Suprapubic skin (tissue), 3 donors: ENCODE measurements at regions not wholly inside any gene's neighbourhood (a gene's known extent, or its start where the extent isn't known, plus 50 kb on each side); places are given as distances from the start of the nearest gene placed in this dataset.

ENCODE experiments used
- EP300 ChIP-seq: sonication (generic); formaldehyde crosslinking; IDR thresholded peaks from one replicate; pipeline ENCODE4 v1.6.1; 2017; ENCODE audit warnings: antibody characterized with exemption
- POLR2A ChIP-seq, 2 donors: fragments of 450-650 bp; IDR thresholded peaks; one replicate each; pipeline ENCODE4 v1.6.1; 2017; ENCODE audit warnings: antibody characterized with exemption in 2 of 2, mild to moderate bottlenecking in 2 of 2, moderate library complexity in 2 of 2
- TF ChIP-seq, protein P1 (sequence below), 2 donors: fragments of 200-600 bp in 1 of 2; fragments of 450-650 bp in 1 of 2; sonication (generic) in 1 of 2; IDR thresholded peaks; one replicate each; pipeline ENCODE4 v1.5.1; 2016 to 2019; ENCODE audit warnings: antibody characterized with exemption in 2 of 2, mild to moderate bottlenecking in 1 of 2, moderate library complexity in 1 of 2

DNA sequence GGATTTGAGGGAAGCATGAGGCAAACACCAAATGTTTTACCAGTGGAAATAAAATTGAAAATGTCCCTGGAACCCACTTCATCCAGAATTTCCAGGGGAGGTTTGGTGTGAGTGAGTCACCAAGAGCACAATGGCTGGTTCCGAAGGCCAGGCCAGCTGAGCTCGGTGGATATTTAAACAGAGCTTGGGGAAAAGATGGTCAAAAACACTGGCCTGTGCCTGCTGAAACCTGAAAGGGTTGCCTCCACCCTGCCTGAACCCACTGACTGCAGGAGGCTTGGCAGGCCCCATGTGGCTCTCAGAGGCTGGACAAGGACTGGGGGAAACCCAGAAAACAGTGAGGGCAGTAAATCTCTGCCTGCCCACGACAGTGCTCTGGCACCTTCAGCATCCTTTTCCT is 93.9 kb downstream of the TTC32 start:
- no peak for TF ChIP-seq EP300
- TF ChIP-seq POLR2A (IDR thresholded peaks at IDR 0.05) = no peak
- TF ChIP-seq, protein P1, sequence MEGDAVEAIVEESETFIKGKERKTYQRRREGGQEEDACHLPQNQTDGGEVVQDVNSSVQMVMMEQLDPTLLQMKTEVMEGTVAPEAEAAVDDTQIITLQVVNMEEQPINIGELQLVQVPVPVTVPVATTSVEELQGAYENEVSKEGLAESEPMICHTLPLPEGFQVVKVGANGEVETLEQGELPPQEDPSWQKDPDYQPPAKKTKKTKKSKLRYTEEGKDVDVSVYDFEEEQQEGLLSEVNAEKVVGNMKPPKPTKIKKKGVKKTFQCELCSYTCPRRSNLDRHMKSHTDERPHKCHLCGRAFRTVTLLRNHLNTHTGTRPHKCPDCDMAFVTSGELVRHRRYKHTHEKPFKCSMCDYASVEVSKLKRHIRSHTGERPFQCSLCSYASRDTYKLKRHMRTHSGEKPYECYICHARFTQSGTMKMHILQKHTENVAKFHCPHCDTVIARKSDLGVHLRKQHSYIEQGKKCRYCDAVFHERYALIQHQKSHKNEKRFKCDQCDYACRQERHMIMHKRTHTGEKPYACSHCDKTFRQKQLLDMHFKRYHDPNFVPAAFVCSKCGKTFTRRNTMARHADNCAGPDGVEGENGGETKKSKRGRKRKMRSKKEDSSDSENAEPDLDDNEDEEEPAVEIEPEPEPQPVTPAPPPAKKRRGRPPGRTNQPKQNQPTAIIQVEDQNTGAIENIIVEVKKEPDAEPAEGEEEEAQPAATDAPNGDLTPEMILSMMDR (IDR thresholded peaks at IDR 0.05) = no peak
